ENCODE measurements at regions not wholly inside any gene's neighbourhood (a gene's known extent, or its start where the extent isn't known, plus 50 kb on each side); places are given as distances from the start of the nearest gene placed in this dataset.

- H3K27me3 Mint-ChIP-seq: peaks cover 17% of the 10 kb centered on the region
- H3K4me1 Mint-ChIP-seq: no peaks in the 10 kb centered on the region
- H3K36me3 Mint-ChIP-seq (ENCODE audit: low read depth): no peaks in the 10 kb centered on the region
- intact Hi-C loops (cut with micrococcal nuclease): no loop called here
- H3K9me3 Mint-ChIP-seq: peaks cover 11% of the 10 kb centered on the region
- H3K4me3 Mint-ChIP-seq: no peak overlapping the region
- no peak overlapping the region for H3K27ac Mint-ChIP-seq
- peak; percentile 41 for DNase-seq
These were observed 53.0 kb upstream of the DAZL start for GRCh38 chr3:16658004-16658924.

- no peak overlapping the region for H3K27ac Mint-ChIP-seq
- H3K4me1 Mint-ChIP-seq: no peaks in the 10 kb centered on the region
- peak; percentile 18 for DNase-seq
- H3K27me3 Mint-ChIP-seq: peaks cover 13% of the 10 kb centered on the region
- no peak overlapping the region for H3K4me3 Mint-ChIP-seq
- intact Hi-C loops (cut with micrococcal nuclease): no loop called here
- H3K36me3 Mint-ChIP-seq (ENCODE audit: low read depth): no peaks in the 10 kb centered on the region
- H3K9me3 Mint-ChIP-seq: peaks cover 11% of the 10 kb centered on the region
These were observed 53.9 kb upstream of the DAZL start for GRCh38 chr3:16658925-16659793.

- no peak overlapping the region for H3K27ac Mint-ChIP-seq
- peak; percentile 41 for DNase-seq
- no peaks in the 10 kb centered on the region for H3K36me3 Mint-ChIP-seq (ENCODE audit: low read depth)
- H3K4me3 Mint-ChIP-seq: no peak overlapping the region
- no peaks in the 10 kb centered on the region for H3K4me1 Mint-ChIP-seq
- peaks cover 11% of the 10 kb centered on the region for H3K9me3 Mint-ChIP-seq
- intact Hi-C loops (cut with micrococcal nuclease): no loop called here
- peaks cover 15% of the 10 kb centered on the region for H3K27me3 Mint-ChIP-seq
These were observed 58.9 kb upstream of the DAZL start for GRCh38 chr3:16663854-16664712.

- DNase-seq: peak; percentile 41
- Mint-ChIP-seq H3K36me3 (ENCODE audit: low read depth) (no peaks in the 10 kb centered on the region), H3K27me3 (peaks cover 14% of the 10 kb centered on the region), H3K4me1 (no peaks in the 10 kb centered on the region), H3K9me3 (peaks cover 11% of the 10 kb centered on the region), H3K4me3 (no peak overlapping the region), H3K27ac (no peak overlapping the region)
- intact Hi-C loops (cut with micrococcal nuclease): no loop called here
These were observed 60.1 kb upstream of the DAZL start for GRCh38 chr3:16665282-16665741.

GRCh38 chr3:16666206-16666605 is 61.0 kb upstream of the DAZL start:
- Mint-ChIP-seq H3K27me3 (peaks cover 8% of the 10 kb centered on the region), H3K27ac (no peak overlapping the region), H3K36me3 (ENCODE audit: low read depth) (no peaks in the 10 kb centered on the region), H3K4me1 (no peaks in the 10 kb centered on the region), H3K4me3 (no peak overlapping the region), H3K9me3 (peaks cover 5% of the 10 kb centered on the region)
- intact Hi-C loops (cut with micrococcal nuclease): no loop called here
- DNase-seq: no peak

GRCh38 chr3:16667633-16668032 is 62.4 kb upstream of the DAZL start:
- intact Hi-C loops (cut with micrococcal nuclease): no loop called here
- H3K27ac Mint-ChIP-seq: no peak overlapping the region
- H3K4me1 Mint-ChIP-seq: no peaks in the 10 kb centered on the region
- no peaks in the 10 kb centered on the region for H3K36me3 Mint-ChIP-seq (ENCODE audit: low read depth)
- H3K9me3 Mint-ChIP-seq: peaks cover 4% of the 10 kb centered on the region
- no peak overlapping the region for H3K4me3 Mint-ChIP-seq
- peaks cover 5% of the 10 kb centered on the region for H3K27me3 Mint-ChIP-seq
- DNase-seq: peak; percentile 39

- no peaks in the 10 kb centered on the region for H3K4me1 Mint-ChIP-seq
- H3K36me3 Mint-ChIP-seq (ENCODE audit: low read depth): no peaks in the 10 kb centered on the region
- intact Hi-C loops (cut with micrococcal nuclease): no loop called here
- H3K9me3 Mint-ChIP-seq: peaks cover 4% of the 10 kb centered on the region
- H3K27ac Mint-ChIP-seq: no peak overlapping the region
- peak; percentile 4 for DNase-seq
- no peak overlapping the region for H3K4me3 Mint-ChIP-seq
- peaks cover 6% of the 10 kb centered on the region for H3K27me3 Mint-ChIP-seq
These were observed 63.7 kb upstream of the DAZL start for GRCh38 chr3:16668776-16669545.

GRCh38 chr3:16670191-16670590 is 65.0 kb upstream of the DAZL start:
- no peaks in the 10 kb centered on the region for H3K36me3 Mint-ChIP-seq (ENCODE audit: low read depth)
- H3K27ac Mint-ChIP-seq: no peak overlapping the region
- peak; percentile 18 for DNase-seq
- peaks cover 4% of the 10 kb centered on the region for H3K9me3 Mint-ChIP-seq
- intact Hi-C loops (cut with micrococcal nuclease): no loop called here
- no peak overlapping the region for H3K4me3 Mint-ChIP-seq
- no peaks in the 10 kb centered on the region for H3K4me1 Mint-ChIP-seq
- H3K27me3 Mint-ChIP-seq: peaks cover 3% of the 10 kb centered on the region

- DNase-seq: peak; percentile 14
- Mint-ChIP-seq H3K4me3 (no peak overlapping the region), H3K27me3 (peaks cover 3% of the 10 kb centered on the region), H3K9me3 (peaks cover 8% of the 10 kb centered on the region), H3K4me1 (no peaks in the 10 kb centered on the region), H3K36me3 (ENCODE audit: low read depth) (no peaks in the 10 kb centered on the region), H3K27ac (no peak overlapping the region)
- intact Hi-C loops (cut with micrococcal nuclease): no loop called here
These were observed 66.5 kb upstream of the DAZL start for GRCh38 chr3:16671690-16672089.

GRCh38 chr3:16673530-16673929 is 68.3 kb upstream of the DAZL start:
- no peak for DNase-seq
- intact Hi-C loops (cut with micrococcal nuclease): no loop called here
- no peak overlapping the region for H3K27ac Mint-ChIP-seq
- H3K9me3 Mint-ChIP-seq: peaks cover 8% of the 10 kb centered on the region
- H3K4me3 Mint-ChIP-seq: no peak overlapping the region
- no peaks in the 10 kb centered on the region for H3K4me1 Mint-ChIP-seq
- H3K36me3 Mint-ChIP-seq (ENCODE audit: low read depth): no peaks in the 10 kb centered on the region
- peaks cover 3% of the 10 kb centered on the region for H3K27me3 Mint-ChIP-seq

- Mint-ChIP-seq H3K27ac (no peak overlapping the region), H3K9me3 (peaks cover 12% of the 10 kb centered on the region), H3K27me3 (peaks cover 3% of the 10 kb centered on the region), H3K4me1 (no peaks in the 10 kb centered on the region), H3K4me3 (no peak overlapping the region), H3K36me3 (ENCODE audit: low read depth) (no peaks in the 10 kb centered on the region)
- DNase-seq: peak; percentile 3
- intact Hi-C loops (cut with micrococcal nuclease): no loop called here
These were observed 70.6 kb upstream of the DAZL start for GRCh38 chr3:16675805-16676204.

GRCh38 chr3:16686679-16687078 is 81.5 kb upstream of the DAZL start:
- no peak for DNase-seq
- Mint-ChIP-seq H3K27me3 (no peaks in the 10 kb centered on the region), H3K4me1 (no peaks in the 10 kb centered on the region), H3K9me3 (no peaks in the 10 kb centered on the region), H3K27ac (no peak overlapping the region), H3K4me3 (no peak overlapping the region), H3K36me3 (ENCODE audit: low read depth) (no peaks in the 10 kb centered on the region)
- intact Hi-C loops (cut with micrococcal nuclease): no loop called here

- no peak for DNase-seq
- no peaks in the 10 kb centered on the region for H3K36me3 Mint-ChIP-seq (ENCODE audit: low read depth)
- H3K9me3 Mint-ChIP-seq: no peaks in the 10 kb centered on the region
- intact Hi-C loops (cut with micrococcal nuclease): no loop called here
- H3K4me3 Mint-ChIP-seq: no peak overlapping the region
- H3K4me1 Mint-ChIP-seq: no peaks in the 10 kb centered on the region
- H3K27ac Mint-ChIP-seq: no peak overlapping the region
- no peaks in the 10 kb centered on the region for H3K27me3 Mint-ChIP-seq
These were observed 82.0 kb upstream of the DAZL start for GRCh38 chr3:16687221-16687620.
